ENCODE measurements at regions not wholly inside any gene's neighbourhood (a gene's known extent, or its start where the extent isn't known, plus 50 kb on each side); places are given as distances from the start of the nearest gene placed in this dataset.

DNA sequence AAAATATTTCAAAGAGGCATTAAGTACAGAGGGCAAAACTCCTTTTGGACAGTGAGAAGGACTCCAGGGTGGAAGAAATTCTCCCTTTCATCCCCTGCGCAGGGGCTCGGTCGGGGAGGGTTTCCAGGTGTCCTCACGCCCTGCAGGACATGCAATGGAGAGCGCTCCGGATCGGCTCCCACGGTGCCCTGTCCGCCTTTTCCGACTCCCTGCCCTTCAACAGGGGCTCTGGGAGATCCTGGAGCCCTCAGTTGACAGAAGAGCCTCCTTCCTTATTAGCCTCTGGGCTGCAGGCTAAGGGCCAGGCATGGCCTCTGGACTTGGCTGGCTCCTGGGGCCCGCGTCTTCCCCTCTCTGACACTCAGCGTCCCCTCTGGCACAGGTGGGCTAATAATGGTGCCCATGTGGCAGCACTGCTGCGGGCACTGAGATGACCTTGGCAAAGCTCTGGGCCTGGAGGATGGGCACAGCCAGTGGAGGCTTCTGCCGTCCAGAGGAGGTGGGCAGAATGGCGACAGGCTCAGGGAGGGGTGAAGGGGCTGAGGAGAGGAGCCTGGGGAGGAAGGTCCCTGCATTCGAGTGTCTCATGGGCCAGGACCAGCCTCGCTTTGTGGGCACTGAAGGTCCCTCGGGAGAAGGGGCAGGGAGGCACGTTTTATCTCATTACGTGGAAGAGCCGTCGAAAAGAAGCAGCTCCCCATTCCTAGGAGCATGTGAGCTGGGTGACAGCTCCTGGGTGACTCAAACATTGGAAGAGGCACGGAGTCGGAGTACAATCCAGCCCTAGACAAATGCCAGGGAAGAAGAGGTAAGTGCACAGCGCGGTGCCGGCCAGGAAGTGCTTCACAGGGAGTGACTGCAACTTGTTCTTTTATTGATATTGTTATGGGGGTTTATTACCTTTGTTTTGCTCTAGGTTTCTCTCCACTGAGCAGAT lies 161.7 kb downstream of the IRF8 start:
- no peak for DNase-seq (ENCODE audit: low read depth in 2 of 2)

GRCh38 chr16:86061318-86061695 lies 162.3 kb downstream of the IRF8 start:
- DNase-seq (ENCODE audit: low read depth in 2 of 2): no peak

- DNase-seq (ENCODE audit: low read depth in 2 of 2): no peak
Measured at GRCh38 chr16:86061721-86062120, 162.8 kb downstream of the IRF8 start.

DNA sequence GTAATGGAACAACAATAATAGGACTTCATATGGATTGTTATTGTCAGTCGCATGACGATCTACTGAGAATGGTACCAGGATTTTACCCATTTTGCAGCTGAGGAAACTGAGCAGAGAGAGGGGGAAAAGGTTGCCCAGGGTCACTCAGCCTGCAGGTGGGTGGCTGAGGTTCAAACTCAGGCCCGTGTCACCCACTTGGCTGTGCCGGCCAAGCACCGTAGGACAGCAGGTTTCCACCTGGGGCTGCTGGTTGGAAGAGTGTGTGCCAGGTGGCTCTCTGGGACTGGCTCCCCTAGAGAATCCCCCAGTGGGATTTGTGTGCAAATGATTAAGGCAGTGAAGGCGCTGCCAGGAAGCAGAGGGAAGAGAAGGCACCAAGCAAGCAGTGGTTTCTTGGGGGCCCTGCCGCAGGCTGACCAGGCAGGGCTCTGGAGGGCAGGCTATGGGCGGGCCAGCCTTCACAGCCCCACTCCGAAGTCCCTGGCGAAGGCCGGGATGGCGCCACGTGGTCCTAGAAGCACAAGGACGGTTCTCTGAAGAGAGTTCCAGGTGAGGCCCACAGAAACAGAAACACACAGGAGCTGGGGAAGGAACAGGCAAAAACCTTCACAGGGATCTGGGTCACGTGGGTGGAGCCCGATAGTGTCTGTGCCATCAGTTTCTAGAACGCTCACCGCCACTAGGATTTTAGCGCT lies 163.5 kb downstream of the IRF8 start:
- no peak for DNase-seq (ENCODE audit: low read depth in 2 of 2)

DNA sequence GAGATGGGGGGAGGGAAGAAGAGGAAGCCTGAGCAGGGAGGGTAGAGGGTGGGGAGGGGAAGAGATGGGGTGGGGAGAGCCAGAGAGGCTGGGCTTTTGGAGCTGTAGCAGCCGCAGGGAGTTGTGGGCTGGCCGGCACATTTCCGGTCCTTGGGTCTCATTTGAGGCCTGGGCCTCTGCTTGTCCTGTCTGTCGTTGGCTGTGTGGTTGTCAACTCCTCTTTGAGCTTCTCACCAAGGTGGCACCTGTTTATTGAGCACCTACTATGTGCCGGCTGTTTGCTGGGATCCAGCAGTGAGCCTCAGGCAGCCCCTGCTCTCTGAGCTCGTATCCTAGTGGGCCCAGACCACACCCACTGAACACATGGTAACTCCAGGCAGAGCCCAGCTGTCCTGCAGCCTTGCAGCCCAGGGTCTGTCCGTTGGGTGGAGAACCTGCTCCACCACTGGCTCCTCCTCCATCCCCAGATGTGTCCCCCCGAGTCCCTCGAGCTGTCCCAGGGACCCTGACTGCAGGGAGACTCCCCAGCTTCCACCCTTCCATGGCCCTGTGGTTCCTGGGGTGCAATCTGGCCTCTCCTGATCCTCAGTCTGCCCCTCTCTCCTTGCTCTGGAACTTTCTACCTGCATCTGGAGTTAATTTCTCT lies 164.9 kb downstream of the IRF8 start:
- no peak for DNase-seq (ENCODE audit: low read depth in 2 of 2)

DNA sequence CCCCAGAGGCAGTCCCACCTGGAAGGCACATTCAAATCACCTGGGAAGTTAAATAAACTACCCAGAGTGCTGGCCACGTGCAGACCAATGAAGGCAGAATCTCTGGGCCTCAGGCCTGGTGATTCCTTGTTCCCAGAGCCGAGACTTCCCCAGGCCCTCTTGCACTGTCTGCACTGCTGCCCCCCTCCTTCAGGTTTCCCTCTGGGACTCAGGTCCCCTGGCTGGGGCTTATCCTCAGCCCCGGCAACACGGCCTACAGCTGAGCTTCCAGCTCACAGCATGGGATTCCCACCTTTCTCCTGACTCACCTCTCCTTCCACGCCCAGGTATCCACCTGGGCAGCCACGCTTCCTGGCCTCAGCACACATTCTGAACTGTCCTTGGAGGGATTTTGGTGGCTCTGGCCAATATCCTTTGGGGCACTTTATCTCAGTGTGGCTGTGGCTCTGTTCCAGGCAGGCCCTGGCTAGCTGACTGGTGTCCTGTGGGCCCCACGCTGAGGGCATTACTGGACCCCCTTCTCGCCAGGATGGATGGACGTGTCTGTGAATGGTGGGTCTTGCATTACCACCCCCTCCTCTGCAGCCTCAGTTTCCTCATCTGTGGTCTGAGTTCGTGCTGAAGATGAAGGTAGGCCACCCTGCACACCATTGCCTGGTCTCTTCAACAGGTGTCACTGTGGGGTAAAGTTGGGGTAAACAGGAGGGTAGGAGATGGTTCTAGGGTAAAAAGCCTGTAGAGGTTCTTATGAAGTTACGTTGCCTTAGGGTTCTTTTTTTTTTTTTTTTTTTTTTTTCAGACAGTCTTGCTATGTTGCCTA lies 165.7 kb downstream of the IRF8 start:
- DNase-seq (ENCODE audit: low read depth in 2 of 2): no peak

DNA sequence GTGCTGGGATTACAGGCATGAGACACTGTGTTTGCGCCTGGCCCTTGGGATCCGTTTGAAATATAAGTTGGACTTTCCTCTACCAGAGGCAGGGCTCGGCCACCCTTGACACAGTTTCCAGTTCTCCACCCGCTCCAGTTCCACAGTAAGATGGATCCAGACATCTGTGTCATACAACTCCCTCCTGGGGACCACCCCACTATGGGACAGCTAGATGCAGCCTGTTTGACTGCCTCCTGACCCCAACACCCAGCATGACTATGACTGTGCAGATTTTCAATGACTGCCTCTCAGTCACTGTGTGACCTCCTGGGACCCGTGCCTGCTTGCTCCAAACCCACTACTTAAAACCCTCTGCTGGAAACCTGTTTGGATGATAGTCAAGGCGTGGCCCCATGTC lies 166.7 kb downstream of the IRF8 start:
- no peak for DNase-seq (ENCODE audit: low read depth in 2 of 2)

DNA sequence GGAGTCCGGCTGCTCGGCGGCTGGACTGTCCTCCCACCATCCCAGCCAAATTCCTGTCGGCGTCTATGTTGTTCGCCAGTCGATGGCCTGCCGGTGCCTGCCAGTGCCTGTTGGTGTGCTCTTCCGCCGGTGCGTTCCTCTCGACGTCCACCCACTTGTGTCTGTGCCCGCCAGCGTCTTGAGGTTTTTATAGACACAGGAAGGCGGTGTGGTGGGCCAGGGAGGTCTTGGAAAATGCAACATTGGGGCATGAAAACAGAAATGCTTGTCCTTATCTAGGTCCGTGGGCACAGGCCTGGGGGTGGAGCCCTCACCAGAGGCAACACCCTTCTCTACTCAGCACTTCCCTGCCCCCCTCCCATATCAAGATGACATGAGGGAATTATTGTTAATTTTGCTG lies 167.8 kb downstream of the IRF8 start:
- no peak for DNase-seq (ENCODE audit: low read depth in 2 of 2)

- no peak for DNase-seq (ENCODE audit: low read depth in 2 of 2)
Measured at GRCh38 chr16:86067516-86067915, 168.6 kb downstream of the IRF8 start.

DNA sequence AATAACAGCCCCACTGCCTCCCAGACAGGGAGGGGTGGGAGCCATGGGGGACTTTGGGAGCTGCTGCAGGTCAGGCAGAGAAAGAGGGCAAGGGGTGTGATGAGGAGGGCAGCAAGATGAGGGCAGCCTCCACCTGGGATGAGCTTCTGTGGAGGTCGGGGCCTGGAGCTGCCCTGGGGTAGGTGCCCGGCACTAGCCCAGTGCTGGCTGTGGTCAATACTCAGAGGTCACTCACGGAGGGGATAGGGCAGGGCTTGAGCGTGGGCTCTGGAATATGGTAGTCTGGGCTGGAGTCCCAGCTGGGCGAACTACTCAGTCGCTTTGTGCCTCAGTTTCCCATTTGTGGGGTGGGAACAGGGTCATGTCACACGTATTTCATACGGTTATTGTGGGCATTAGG lies 169.0 kb downstream of the IRF8 start:
- DNase-seq (ENCODE audit: low read depth in 2 of 2): no peak

DNA sequence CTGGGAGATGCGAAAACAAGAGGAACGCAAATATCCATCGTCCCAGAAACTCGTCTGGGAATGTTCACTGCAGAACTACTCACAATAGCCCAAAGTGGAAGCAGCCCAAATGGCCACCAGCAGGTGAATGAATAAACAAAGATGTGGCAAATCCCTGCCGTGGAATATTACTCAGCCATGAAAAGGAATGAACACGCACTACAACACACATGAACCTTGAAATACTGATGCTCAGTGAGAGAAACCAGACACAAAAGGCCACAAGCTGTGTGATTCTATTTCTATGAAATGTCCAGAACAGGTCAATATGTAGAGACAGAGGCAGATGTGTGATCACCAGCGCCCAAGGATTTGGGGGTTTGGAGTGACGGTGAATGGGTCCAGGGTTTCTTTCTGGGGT lies 169.8 kb downstream of the IRF8 start:
- DNase-seq (ENCODE audit: low read depth in 2 of 2): no peak

GRCh38 chr16:86069736-86070298 lies 170.9 kb downstream of the IRF8 start:
- no peak for DNase-seq (ENCODE audit: low read depth in 2 of 2)

DNA sequence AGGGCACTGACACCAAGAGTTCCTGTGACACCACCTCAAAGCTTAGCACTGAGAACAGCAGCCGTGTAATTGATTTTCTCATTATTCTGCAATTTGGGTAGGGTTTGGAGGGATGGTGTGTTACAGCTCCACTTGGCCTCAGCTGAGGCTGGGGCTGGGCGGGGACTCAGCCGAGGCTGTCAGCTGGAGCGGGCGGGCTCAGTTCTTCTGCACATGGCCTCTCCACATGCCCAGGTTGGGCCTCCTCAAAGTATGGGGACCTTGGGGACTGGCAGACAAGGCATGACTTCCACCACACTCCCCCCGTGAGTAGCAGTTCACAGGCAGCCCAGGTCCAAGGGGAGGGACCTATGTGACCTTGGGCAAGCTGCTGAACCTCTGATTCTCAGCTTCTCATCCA lies 171.5 kb downstream of the IRF8 start:
- no peak for DNase-seq (ENCODE audit: low read depth in 2 of 2)

GRCh38 chr16:86070971-86071370 lies 172.0 kb downstream of the IRF8 start:
- DNase-seq (ENCODE audit: low read depth in 2 of 2): no peak

GRCh38 chr16:86071611-86072240 lies 172.8 kb downstream of the IRF8 start:
- no peak for DNase-seq (ENCODE audit: low read depth in 2 of 2)

DNA sequence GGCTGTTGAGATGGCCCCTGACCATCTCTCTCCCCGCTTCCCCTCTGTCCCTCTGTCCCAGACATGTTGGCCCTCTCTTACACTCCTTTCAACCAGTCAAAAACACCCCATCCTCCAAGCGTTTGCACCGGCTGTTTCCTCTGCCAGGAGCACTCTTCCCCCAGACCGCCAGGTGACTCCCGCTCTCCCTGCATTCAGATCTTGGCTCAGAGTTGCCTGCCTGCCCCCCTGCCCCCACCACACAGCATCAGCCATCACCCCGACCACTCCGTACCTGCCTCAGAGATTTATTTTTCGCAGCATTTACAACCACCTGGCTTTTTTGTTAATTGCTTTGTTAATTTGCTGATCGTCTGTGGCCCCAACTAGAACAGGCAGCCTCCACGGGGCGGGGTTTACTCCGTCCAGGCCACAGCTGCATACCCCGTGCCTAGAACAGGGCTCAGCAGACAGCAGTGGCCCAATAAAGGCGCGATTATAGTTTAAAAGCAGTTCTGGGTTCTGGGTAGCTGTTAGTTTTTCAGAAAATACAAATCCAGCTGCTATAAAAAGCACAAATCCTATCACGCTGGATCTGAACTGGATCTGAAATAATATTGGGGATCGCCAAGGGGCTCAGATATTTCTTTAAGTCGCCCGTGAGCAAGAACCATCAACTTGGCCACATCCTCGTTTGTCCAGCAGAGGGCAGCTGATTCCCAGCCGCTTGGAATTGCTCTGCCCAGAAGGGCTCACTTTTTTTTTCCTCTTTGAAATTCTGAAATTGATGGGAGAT lies 173.6 kb downstream of the IRF8 start:
- peak in 1 of 2 donors; percentile 5 for DNase-seq (ENCODE audit: low read depth in 2 of 2)

- DNase-seq (ENCODE audit: low read depth in 2 of 2): no peak
Measured at GRCh38 chr16:86073103-86073625, 174.2 kb downstream of the IRF8 start.

DNA sequence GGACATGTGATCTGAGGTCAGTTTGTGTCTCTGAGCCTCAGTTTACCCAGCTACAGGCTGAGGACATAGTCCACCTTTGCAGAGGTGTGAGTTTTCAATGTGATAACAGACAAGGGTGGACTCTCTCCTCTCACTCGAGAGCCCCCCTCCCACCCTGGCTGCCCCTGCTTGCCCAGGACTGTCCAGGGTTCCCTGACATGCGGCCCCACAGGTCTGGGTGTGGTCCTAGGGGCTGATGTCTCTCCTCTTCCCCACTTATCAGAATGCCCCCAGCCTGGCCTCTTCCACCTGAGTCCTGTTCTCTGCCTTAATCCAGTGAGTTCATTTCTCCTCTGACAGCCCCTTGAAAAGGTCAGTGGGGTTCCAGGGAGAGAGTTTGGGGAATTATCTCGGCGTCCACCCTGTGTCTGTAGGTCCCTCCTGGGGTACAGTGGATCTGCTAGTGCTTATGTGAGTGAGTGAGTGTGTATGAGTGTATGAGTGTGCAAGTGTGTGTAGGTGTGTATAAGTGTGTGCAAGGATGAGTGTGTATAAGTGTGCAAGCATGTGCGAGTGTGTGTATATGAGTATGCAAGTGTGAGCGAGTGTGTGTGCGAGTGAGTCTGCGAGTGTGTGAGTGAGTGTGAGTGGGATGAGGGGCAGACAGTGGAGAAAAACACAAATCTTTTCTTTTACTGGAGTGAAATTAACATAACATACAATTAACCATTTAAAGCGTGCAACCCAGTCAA lies 175.0 kb downstream of the IRF8 start:
- DNase-seq (ENCODE audit: low read depth in 2 of 2): no peak
